Erythroblast (primary cell): ENCODE measurements at regions not wholly inside any gene's neighbourhood (a gene's known extent, or its start where the extent isn't known, plus 50 kb on each side); places are given as distances from the start of the nearest gene placed in this dataset.

Source experiments
- GATA1 ChIP-seq: IDR thresholded peaks from 2 replicates; pipeline ENCODE4 v1.6.1; 2011; ENCODE audit warnings: low read depth, mild to moderate bottlenecking, control low read depth, low read length, moderate library complexity
- POLR2A ChIP-seq: IDR thresholded peaks from 2 replicates; pipeline ENCODE4 v1.6.1; 2011; ENCODE audit warnings: mild to moderate bottlenecking, low read length

- TF ChIP-seq POLR2A (no peak), GATA1 (no peak)
Observed at GRCh38 chr11:62050716-62051115, 73.1 kb upstream of the INCENP start.
